Neural cell (in vitro differentiated cells): ENCODE measurements at regions not wholly inside any gene's neighbourhood (a gene's known extent, or its start where the extent isn't known, plus 50 kb on each side); places are given as distances from the start of the nearest gene placed in this dataset.

ENCODE experiments used
- H2AFZ ChIP-seq: fragments of 200-600, 300-800 bp; sonication (generic), shearing (Covaris generic); 2 replicates; pipeline ENCODE4 v1.6.0; 2014; ENCODE audit warnings: low read depth, mild to moderate bottlenecking, antibody characterized with exemption, low read length, moderate library complexity
- H3F3A ChIP-seq: fragments of 200-600 bp; shearing (Covaris generic); 2 replicates; pipeline ENCODE4 v1.6.1; 2016; ENCODE audit warnings: mild to moderate bottlenecking, moderate library complexity, mixed read lengths, antibody characterized with exemption, low read length; ENCODE audit not compliant: insufficient read depth, poor library complexity, severe bottlenecking
- H3K27ac ChIP-seq: fragments of 200-600, 300-800 bp; sonication (generic), shearing (Covaris generic); 2 replicates; pipeline ENCODE4 v1.5.1; 2014; ENCODE audit warnings: mild to moderate bottlenecking, low read length, moderate library complexity
- H3K27me3 ChIP-seq: fragments of 300-800, 200-600 bp; sonication (generic), shearing (Covaris generic); 2 replicates; pipeline ENCODE4 v1.6.0; 2014; ENCODE audit warnings: mild to moderate bottlenecking, low read depth, low read length, moderate library complexity; ENCODE audit not compliant: insufficient read depth
- H3K36me3 ChIP-seq: fragments of 300-800, 200-600 bp; sonication (generic), shearing (Covaris generic); 2 replicates; pipeline ENCODE4 v1.5.1; 2014; ENCODE audit warnings: mild to moderate bottlenecking, antibody characterized with exemption, low read length, moderate library complexity; ENCODE audit not compliant: insufficient read depth
- H3K4me2 ChIP-seq: fragments of 300-800, 200-600 bp; sonication (generic), shearing (Covaris generic); 2 replicates; pipeline ENCODE4 v1.6.0; 2014; ENCODE audit warnings: mild to moderate bottlenecking, low read length
- H3K4me3 ChIP-seq: fragments of 300-800, 200-600 bp; sonication (generic), shearing (Covaris generic); 2 replicates; pipeline ENCODE4 v1.5.1; 2014; ENCODE audit warnings: mild to moderate bottlenecking, low read length, moderate library complexity
- H3K79me2 ChIP-seq: fragments of 200-600 bp; shearing (Covaris generic); replicated peaks from 2 replicates; pipeline ENCODE4 v1.6.0; 2014; ENCODE audit warnings: mild to moderate bottlenecking, low read length, moderate library complexity; ENCODE audit not compliant: insufficient read depth
- H3K9ac ChIP-seq: fragments of 300-800, 200-600 bp; sonication (generic), shearing (Covaris generic); 2 replicates; pipeline ENCODE4 v1.6.1; 2016; ENCODE audit warnings: mild to moderate bottlenecking, low read length, mixed read lengths
- H3K9me2 ChIP-seq: fragments of 200-600 bp; shearing (Covaris generic); 2 replicates; pipeline ENCODE4 v1.6.1; 2016; ENCODE audit warnings: mild to moderate bottlenecking, low read length, mixed read lengths; ENCODE audit not compliant: insufficient read depth
- H3K9me3 ChIP-seq: fragments of 200-600, 300-800 bp; sonication (generic), shearing (Covaris generic); 2 replicates; pipeline ENCODE4 v1.6.1; 2016; ENCODE audit warnings: mild to moderate bottlenecking, mixed run types, low read length, moderate library complexity, mixed read lengths
- H4K20me1 ChIP-seq: fragments of 200-600 bp; shearing (Covaris generic); 2 replicates; pipeline ENCODE4 v1.6.1; 2016; ENCODE audit warnings: mild to moderate bottlenecking, mixed run types; ENCODE audit not compliant: insufficient read depth
- EP300 ChIP-seq: fragments of 450-650 bp; conservative IDR thresholded peaks from 2 replicates; pipeline ENCODE4 v1.6.1; 2014; ENCODE audit warnings: antibody characterized with exemption, mild to moderate bottlenecking, moderate library complexity; ENCODE audit not compliant: poor library complexity, severe bottlenecking
- EZH2 ChIP-seq: fragments of 200-600, 300-800 bp; shearing (Covaris generic), sonication (generic); IDR thresholded peaks from 2 replicates; pipeline ENCODE4 v1.6.1; 2014; ENCODE audit warnings: antibody characterized with exemption, low read length, borderline replicate concordance, mild to moderate bottlenecking; ENCODE audit not compliant: insufficient read depth, poor library complexity, severe bottlenecking
- MXI1 ChIP-seq: fragments of 450-650 bp; conservative IDR thresholded peaks from 2 replicates; pipeline ENCODE4 v1.6.1; 2014; ENCODE audit warnings: antibody characterized with exemption, mild to moderate bottlenecking; ENCODE audit not compliant: poor library complexity, severe bottlenecking
- POLR2AphosphoS5 ChIP-seq: IDR thresholded peaks from 2 replicates; pipeline ENCODE4 v1.6.1; 2012
- RAD21 ChIP-seq: fragments of 450-650 bp; conservative IDR thresholded peaks from 2 replicates; pipeline ENCODE4 v1.6.1; 2014; ENCODE audit warnings: antibody characterized with exemption, mild to moderate bottlenecking, moderate library complexity
- SMC3 ChIP-seq: fragments of 450-650 bp; conservative IDR thresholded peaks from 2 replicates; pipeline ENCODE4 v1.6.1; 2014; ENCODE audit warnings: antibody characterized with exemption, mild to moderate bottlenecking, moderate library complexity; ENCODE audit not compliant: poor library complexity
- TAF1 ChIP-seq: IDR thresholded peaks from 2 replicates; pipeline ENCODE4 v1.6.1; 2012; ENCODE audit warnings: low read depth
- TF ChIP-seq, protein P1 (sequence below): IDR thresholded peaks from 2 replicates; pipeline ENCODE4 v1.6.1; 2012; ENCODE audit warnings: borderline replicate concordance
- TF ChIP-seq, protein P2 (sequence below): fragments of 450-650 bp; IDR thresholded peaks from 2 replicates; pipeline ENCODE4 v1.5.1; 2014; ENCODE audit warnings: antibody characterized with exemption, mild to moderate bottlenecking, moderate library complexity; ENCODE audit not compliant: poor library complexity, severe bottlenecking

GRCh38 chr13:103634066-103634465, 567.8 kb upstream of the SLC10A2 start:
- H3F3A ChIP-seq: no peaks in the 10 kb centered on the region
- H3K9ac ChIP-seq: no peak overlapping the region
- H2AFZ ChIP-seq: no peak overlapping the region
- H3K36me3 ChIP-seq: no peaks in the 10 kb centered on the region
- no peaks in the 10 kb centered on the region for H3K9me3 ChIP-seq
- no peak overlapping the region for H3K4me2 ChIP-seq
- no peaks in the 10 kb centered on the region for H3K27me3 ChIP-seq
- no peaks in the 10 kb centered on the region for H3K9me2 ChIP-seq
- no peaks in the 10 kb centered on the region for H4K20me1 ChIP-seq
- no peaks in the 10 kb centered on the region for H3K79me2 ChIP-seq
- no peak overlapping the region for H3K4me3 ChIP-seq
- TF ChIP-seq EP300: no peak
- H3K27ac ChIP-seq: no peak overlapping the region

GRCh38 chr13:103625194-103625593, 559.0 kb upstream of the SLC10A2 start:
- no peaks in the 10 kb centered on the region for H3K9me3 ChIP-seq
- H3K36me3 ChIP-seq: no peaks in the 10 kb centered on the region
- no peaks in the 10 kb centered on the region for H3K9me2 ChIP-seq
- no peak for TF ChIP-seq RAD21
- TF ChIP-seq SMC3: no peak
- TF ChIP-seq, protein P1, sequence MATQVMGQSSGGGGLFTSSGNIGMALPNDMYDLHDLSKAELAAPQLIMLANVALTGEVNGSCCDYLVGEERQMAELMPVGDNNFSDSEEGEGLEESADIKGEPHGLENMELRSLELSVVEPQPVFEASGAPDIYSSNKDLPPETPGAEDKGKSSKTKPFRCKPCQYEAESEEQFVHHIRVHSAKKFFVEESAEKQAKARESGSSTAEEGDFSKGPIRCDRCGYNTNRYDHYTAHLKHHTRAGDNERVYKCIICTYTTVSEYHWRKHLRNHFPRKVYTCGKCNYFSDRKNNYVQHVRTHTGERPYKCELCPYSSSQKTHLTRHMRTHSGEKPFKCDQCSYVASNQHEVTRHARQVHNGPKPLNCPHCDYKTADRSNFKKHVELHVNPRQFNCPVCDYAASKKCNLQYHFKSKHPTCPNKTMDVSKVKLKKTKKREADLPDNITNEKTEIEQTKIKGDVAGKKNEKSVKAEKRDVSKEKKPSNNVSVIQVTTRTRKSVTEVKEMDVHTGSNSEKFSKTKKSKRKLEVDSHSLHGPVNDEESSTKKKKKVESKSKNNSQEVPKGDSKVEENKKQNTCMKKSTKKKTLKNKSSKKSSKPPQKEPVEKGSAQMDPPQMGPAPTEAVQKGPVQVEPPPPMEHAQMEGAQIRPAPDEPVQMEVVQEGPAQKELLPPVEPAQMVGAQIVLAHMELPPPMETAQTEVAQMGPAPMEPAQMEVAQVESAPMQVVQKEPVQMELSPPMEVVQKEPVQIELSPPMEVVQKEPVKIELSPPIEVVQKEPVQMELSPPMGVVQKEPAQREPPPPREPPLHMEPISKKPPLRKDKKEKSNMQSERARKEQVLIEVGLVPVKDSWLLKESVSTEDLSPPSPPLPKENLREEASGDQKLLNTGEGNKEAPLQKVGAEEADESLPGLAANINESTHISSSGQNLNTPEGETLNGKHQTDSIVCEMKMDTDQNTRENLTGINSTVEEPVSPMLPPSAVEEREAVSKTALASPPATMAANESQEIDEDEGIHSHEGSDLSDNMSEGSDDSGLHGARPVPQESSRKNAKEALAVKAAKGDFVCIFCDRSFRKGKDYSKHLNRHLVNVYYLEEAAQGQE: no peak
- TF ChIP-seq, protein P2, sequence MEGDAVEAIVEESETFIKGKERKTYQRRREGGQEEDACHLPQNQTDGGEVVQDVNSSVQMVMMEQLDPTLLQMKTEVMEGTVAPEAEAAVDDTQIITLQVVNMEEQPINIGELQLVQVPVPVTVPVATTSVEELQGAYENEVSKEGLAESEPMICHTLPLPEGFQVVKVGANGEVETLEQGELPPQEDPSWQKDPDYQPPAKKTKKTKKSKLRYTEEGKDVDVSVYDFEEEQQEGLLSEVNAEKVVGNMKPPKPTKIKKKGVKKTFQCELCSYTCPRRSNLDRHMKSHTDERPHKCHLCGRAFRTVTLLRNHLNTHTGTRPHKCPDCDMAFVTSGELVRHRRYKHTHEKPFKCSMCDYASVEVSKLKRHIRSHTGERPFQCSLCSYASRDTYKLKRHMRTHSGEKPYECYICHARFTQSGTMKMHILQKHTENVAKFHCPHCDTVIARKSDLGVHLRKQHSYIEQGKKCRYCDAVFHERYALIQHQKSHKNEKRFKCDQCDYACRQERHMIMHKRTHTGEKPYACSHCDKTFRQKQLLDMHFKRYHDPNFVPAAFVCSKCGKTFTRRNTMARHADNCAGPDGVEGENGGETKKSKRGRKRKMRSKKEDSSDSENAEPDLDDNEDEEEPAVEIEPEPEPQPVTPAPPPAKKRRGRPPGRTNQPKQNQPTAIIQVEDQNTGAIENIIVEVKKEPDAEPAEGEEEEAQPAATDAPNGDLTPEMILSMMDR: no peak
- TF ChIP-seq MXI1: no peak
- no peak for TF ChIP-seq EZH2
- TF ChIP-seq EP300: no peak
- TF ChIP-seq TAF1: no peak
- no peak for TF ChIP-seq POLR2AphosphoS5
- no peaks in the 10 kb centered on the region for H3F3A ChIP-seq
- H3K27ac ChIP-seq: no peak overlapping the region
- H3K27me3 ChIP-seq: no peaks in the 10 kb centered on the region
- H3K4me3 ChIP-seq: no peak overlapping the region
- no peaks in the 10 kb centered on the region for H3K79me2 ChIP-seq
- no peaks in the 10 kb centered on the region for H4K20me1 ChIP-seq
- H2AFZ ChIP-seq: no peak overlapping the region
- no peak overlapping the region for H3K9ac ChIP-seq
- H3K4me2 ChIP-seq: no peak overlapping the region

- H3K9ac ChIP-seq: no peak overlapping the region
- no peak overlapping the region for H3K4me2 ChIP-seq
- no peaks in the 10 kb centered on the region for H3K9me3 ChIP-seq
- no peaks in the 10 kb centered on the region for H3K36me3 ChIP-seq
- no peak overlapping the region for H3K4me3 ChIP-seq
- H3K9me2 ChIP-seq: no peaks in the 10 kb centered on the region
- no peaks in the 10 kb centered on the region for H3K27me3 ChIP-seq
- H3K27ac ChIP-seq: no peak overlapping the region
- no peaks in the 10 kb centered on the region for H3F3A ChIP-seq
- no peaks in the 10 kb centered on the region for H4K20me1 ChIP-seq
- no peak overlapping the region for H2AFZ ChIP-seq
- no peaks in the 10 kb centered on the region for H3K79me2 ChIP-seq
- TF ChIP-seq EZH2 (no peak), MXI1 (no peak), SMC3 (no peak), RAD21 (no peak), POLR2AphosphoS5 (no peak)
- TF ChIP-seq, protein P2: no peak
Measured at GRCh38 chr13:103618151-103618550, 551.9 kb upstream of the SLC10A2 start.
